H9 (cell line): ENCODE measurements at regions not wholly inside any gene's neighbourhood (a gene's known extent, or its start where the extent isn't known, plus 50 kb on each side); places are given as distances from the start of the nearest gene placed in this dataset.

Experiments
- DNase-seq: peaks from one replicate; pipeline ENCODE4 v3.0.0-alpha.2; 2017
- H2AFZ ChIP-seq: one replicate; pipeline ENCODE4 v1.6.1; 2013; ENCODE audit warnings: mild to moderate bottlenecking, low read length, control low read depth, moderate library complexity
- H2AK5ac ChIP-seq: 2 replicates; pipeline ENCODE4 v1.6.1; 2013; ENCODE audit warnings: low read length, control low read depth, mixed read lengths; ENCODE audit not compliant: insufficient read length
- H2BK120ac ChIP-seq: one replicate; pipeline ENCODE4 v1.6.1; 2013; ENCODE audit warnings: low read depth, mild to moderate bottlenecking, low read length, control low read depth, inconsistent platforms; ENCODE audit not compliant: poor library complexity, severe bottlenecking
- H2BK12ac ChIP-seq: 2 replicates; pipeline ENCODE4 v1.6.1; 2013; ENCODE audit warnings: low read length, control low read depth, mixed read lengths, low read depth; ENCODE audit not compliant: insufficient read length
- H2BK15ac ChIP-seq: 2 replicates; pipeline ENCODE4 v1.6.1; 2013; ENCODE audit warnings: low read depth, low read length, control low read depth
- H2BK20ac ChIP-seq: one replicate; pipeline ENCODE4 v1.6.1; 2013; ENCODE audit warnings: low read depth, mild to moderate bottlenecking, low read length, control low read depth, inconsistent platforms; ENCODE audit not compliant: poor library complexity, severe bottlenecking
- H2BK5ac ChIP-seq: 2 replicates; pipeline ENCODE4 v1.6.1; 2013; ENCODE audit warnings: low read length, control low read depth, mixed read lengths; ENCODE audit not compliant: insufficient read length
- H3K14ac ChIP-seq: 2 replicates; pipeline ENCODE4 v1.6.1; 2013; ENCODE audit warnings: low read length, control low read depth; ENCODE audit not compliant: insufficient read depth
- H3K18ac ChIP-seq: 2 replicates; pipeline ENCODE4 v1.6.1; 2013; ENCODE audit warnings: low read depth, mild to moderate bottlenecking, mixed read lengths, low read length, control low read depth; ENCODE audit not compliant: insufficient read length
- H3K23ac ChIP-seq: 2 replicates; pipeline ENCODE4 v1.6.1; 2013; ENCODE audit warnings: low read length, control low read depth, mixed read lengths, low read depth; ENCODE audit not compliant: insufficient read length
- H3K23me2 ChIP-seq: 2 replicates; pipeline ENCODE4 v1.6.1; 2013; ENCODE audit warnings: low read depth, mild to moderate bottlenecking, mixed read lengths, low read length, control low read depth; ENCODE audit not compliant: insufficient read length, poor library complexity, severe bottlenecking
- H3K27ac ChIP-seq: 2 replicates; pipeline ENCODE4 v1.5.1; 2013; ENCODE audit warnings: low read length, control low read depth, mixed read lengths, low read depth; ENCODE audit not compliant: insufficient read length
- H3K27me3 ChIP-seq: 2 replicates; pipeline ENCODE4 v1.6.1; 2013; ENCODE audit warnings: low read length, control low read depth, inconsistent platforms; ENCODE audit not compliant: insufficient read depth
- H3K4ac ChIP-seq: 2 replicates; pipeline ENCODE4 v1.6.1; 2013; ENCODE audit warnings: low read depth, mild to moderate bottlenecking, control low read depth, inconsistent platforms, low read length, moderate library complexity
- H3K4me1 ChIP-seq: 2 replicates; pipeline ENCODE4 v1.6.1; 2013; ENCODE audit warnings: low read length, control low read depth, inconsistent platforms; ENCODE audit not compliant: insufficient read depth
- H3K4me2 ChIP-seq: 2 replicates; pipeline ENCODE4 v1.6.1; 2013; ENCODE audit warnings: low read length, control low read depth, mixed read lengths; ENCODE audit not compliant: insufficient read length, insufficient read depth
- H3K56ac ChIP-seq: 2 replicates; pipeline ENCODE4 v1.6.1; 2013; ENCODE audit warnings: low read depth, mild to moderate bottlenecking, mixed read lengths, low read length, control low read depth; ENCODE audit not compliant: insufficient read length
- H3K79me1 ChIP-seq: 2 replicates; pipeline ENCODE4 v1.6.1; 2013; ENCODE audit warnings: low read depth, mild to moderate bottlenecking, moderate library complexity, low read length, control low read depth, inconsistent platforms; ENCODE audit not compliant: insufficient read depth, poor library complexity, severe bottlenecking
- H3K79me2 ChIP-seq: 2 replicates; pipeline ENCODE4 v1.6.1; 2013; ENCODE audit warnings: low read length, control low read depth, inconsistent platforms; ENCODE audit not compliant: insufficient read depth
- H3K9ac ChIP-seq: 2 replicates; pipeline ENCODE4 v1.6.1; 2013; ENCODE audit warnings: low read length, control low read depth, mixed read lengths; ENCODE audit not compliant: insufficient read length; ENCODE audit errors: extremely low read depth
- H3K9me3 ChIP-seq: one replicate; pipeline ENCODE4 v1.6.1; 2013; ENCODE audit warnings: low read depth, low read length, inconsistent platforms; ENCODE audit not compliant: control insufficient read depth
- H3T11ph ChIP-seq: one replicate; pipeline ENCODE4 v1.6.1; 2013; ENCODE audit warnings: mild to moderate bottlenecking, low read length, control low read depth, inconsistent platforms
- H4K20me1 ChIP-seq: one replicate; pipeline ENCODE4 v1.6.1; 2013; ENCODE audit not compliant: control insufficient read depth, insufficient read length, insufficient read depth
- H4K5ac ChIP-seq: 2 replicates; pipeline ENCODE4 v1.6.1; 2013; ENCODE audit warnings: low read depth, mild to moderate bottlenecking, mixed read lengths, low read length, control low read depth; ENCODE audit not compliant: insufficient read length
- H4K8ac ChIP-seq: replicated peaks from 2 replicates; pipeline ENCODE4 v1.6.1; 2013; ENCODE audit warnings: low read length, control low read depth, mixed read lengths, low read depth; ENCODE audit not compliant: insufficient read length
- H4K91ac ChIP-seq: 2 replicates; pipeline ENCODE4 v1.6.1; 2013; ENCODE audit warnings: low read depth, mild to moderate bottlenecking, moderate library complexity, mixed read lengths, low read length, control low read depth; ENCODE audit not compliant: insufficient read length
- H3K27ac Mint-ChIP-seq, 3 experiments: 2 replicates in 2 of 3; 3 replicates in 1 of 3; pipeline ENCODE4 v1.8.0; 2020 to 2021; ENCODE audit warnings: mixed read lengths in 3 of 3, mild to moderate bottlenecking in 1 of 3, moderate library complexity in 1 of 3
- H3K27me3 Mint-ChIP-seq: 2 replicates; pipeline ENCODE4 v1.8.0; 2021; ENCODE audit warnings: low read depth, mild to moderate bottlenecking, moderate library complexity, mixed read lengths
- H3K36me3 Mint-ChIP-seq, 3 experiments: 2 replicates in 2 of 3; 3 replicates in 1 of 3; pipeline ENCODE4 v1.8.0; 2020 to 2021; ENCODE audit warnings: low read depth in 3 of 3, mixed read lengths in 3 of 3; ENCODE audit not compliant: insufficient read depth in 1 of 3
- H3K4me1 Mint-ChIP-seq, 2 experiments: 2 replicates each; pipeline ENCODE4 v1.8.0; 2020; ENCODE audit warnings: mixed read lengths in 2 of 2
- H3K4me3 Mint-ChIP-seq, 2 experiments: 2 replicates in 1 of 2; 3 replicates in 1 of 2; pipeline ENCODE4 v1.8.0; 2020 to 2021; ENCODE audit warnings: mild to moderate bottlenecking in 2 of 2, mixed read lengths in 2 of 2, moderate library complexity in 1 of 2
- H3K9me3 Mint-ChIP-seq, 2 experiments: 2 replicates in 1 of 2; 3 replicates in 1 of 2; pipeline ENCODE4 v1.8.0; 2020; ENCODE audit warnings: mild to moderate bottlenecking in 2 of 2, mixed read lengths in 2 of 2, moderate library complexity in 1 of 2
- CTCF ChIP-seq: fragments of 200-600 bp; sonication (generic); conservative IDR thresholded peaks from 3 replicates; pipeline ENCODE4 v1.8.0; 2021; ENCODE audit warnings: antibody characterized with exemption, mild to moderate bottlenecking
- WGBS: extraction: QIAGEN DNeasy Blood & Tissue Kit; methylation state at CpG from one replicate; pipeline ENCODE4 v1.1.7; 2013; ENCODE audit warnings: missing lambda C conversion rate, low lambda C conversion rate, mixed read lengths; ENCODE audit not compliant: insufficient read length; ENCODE audit errors: extremely low coverage; 5-methylcytosine and 5-hydroxymethylcytosine counted together

GRCh38 chr3:107216229-107216628 is 161.0 kb upstream of the CCDC54 start:
- no peak overlapping the region for H4K91ac ChIP-seq
- H3K4me2 ChIP-seq, result no peak overlapping the region
- no peak overlapping the region for H3K14ac ChIP-seq
- no peak overlapping the region for H2BK5ac ChIP-seq
- H2AK5ac ChIP-seq, result no peak overlapping the region
- H2AFZ ChIP-seq, result no peak overlapping the region
- H3K9ac ChIP-seq, result no peak overlapping the region
- no peak overlapping the region for H4K8ac ChIP-seq
- H2BK15ac ChIP-seq, result no peak overlapping the region
- no peak overlapping the region for H3K4ac ChIP-seq
- no peak overlapping the region for H2BK12ac ChIP-seq
- H3K79me2 ChIP-seq, result no peaks in the 10 kb centered on the region
- no peaks in the 10 kb centered on the region for H3K27me3 ChIP-seq
- H3K27ac Mint-ChIP-seq, result no peak overlapping the region
- H3K9me3 Mint-ChIP-seq, result no peaks in the 10 kb centered on the region
- no peaks in the 10 kb centered on the region for H3K4me1 ChIP-seq
- no peak overlapping the region for H3K4me3 Mint-ChIP-seq
- no CpG with 5 or more reads among the region's 5 CpGs for WGBS
- H3K23me2 ChIP-seq, result no peaks in the 10 kb centered on the region
- H3K4me1 Mint-ChIP-seq, result peaks cover 4 to 6% of the 10 kb centered on the region in 2 experiments
- H3K27me3 Mint-ChIP-seq, result no peaks in the 10 kb centered on the region
- no peak overlapping the region for H3T11ph ChIP-seq
- no peak for DNase-seq
- H2BK20ac ChIP-seq, result no peak overlapping the region
- H3K9me3 ChIP-seq, result no peaks in the 10 kb centered on the region
- no peak overlapping the region for H3K18ac ChIP-seq
- H4K5ac ChIP-seq, result no peak overlapping the region
- H3K23ac ChIP-seq, result no peak overlapping the region
- no peak overlapping the region for H2BK120ac ChIP-seq
- H3K56ac ChIP-seq, result no peak overlapping the region
- no peak overlapping the region for H3K27ac ChIP-seq
- no peaks in the 10 kb centered on the region for H4K20me1 ChIP-seq
- TF ChIP-seq CTCF, result no peak
- no peaks in the 10 kb centered on the region for H3K36me3 Mint-ChIP-seq
- no peaks in the 10 kb centered on the region for H3K79me1 ChIP-seq
